ENCODE measurements at regions not wholly inside any gene's neighbourhood (a gene's known extent, or its start where the extent isn't known, plus 50 kb on each side); places are given as distances from the start of the nearest gene placed in this dataset.
"Not testable (repeated sequence)": the region's sequence is repeated elsewhere in the genome, so short reads cannot be mapped to it uniquely, and the experiment has no call there.

GRCh38 chr6:6825193-6825784 is 236.8 kb downstream of the LY86 start:
- Histone ChIP-seq H3K4me3 (ENCODE audit: low read depth in 1 of 2, low read length in 2 of 2) (no peak overlapping the region), H3K4me1 (ENCODE audit: insufficient read depth, low read length) (peaks cover 11% of the 10 kb centered on the region), H3K27ac (ENCODE audit: low read depth, low read length) (no peak overlapping the region), H3K9ac (ENCODE audit: low read length) (no peak overlapping the region), H3K27me3 (ENCODE audit: control insufficient read depth in 1 of 2, insufficient read depth in 2 of 2, low read length in 2 of 2) (no peaks in the 10 kb centered on the region), H3K9me3 (ENCODE audit: low read length) (no peaks in the 10 kb centered on the region), H3K36me3 (ENCODE audit: insufficient read depth, low read length) (no peaks in the 10 kb centered on the region)

- peak overlapping the region; percentile 42 for H3K27ac ChIP-seq (ENCODE audit: low read depth, low read length)
- peaks cover 11% of the 10 kb centered on the region for H3K4me1 ChIP-seq (ENCODE audit: insufficient read depth, low read length)
- H3K9me3 ChIP-seq (ENCODE audit: low read length): no peaks in the 10 kb centered on the region
- H3K4me3 ChIP-seq (ENCODE audit: low read depth in 1 of 2, low read length in 2 of 2): peak overlapping the region in 1 of 2 donors; percentile 27
- no peak overlapping the region for H3K9ac ChIP-seq (ENCODE audit: low read length)
- H3K27me3 ChIP-seq (ENCODE audit: control insufficient read depth in 1 of 2, insufficient read depth in 2 of 2, low read length in 2 of 2): no peaks in the 10 kb centered on the region
- H3K36me3 ChIP-seq (ENCODE audit: insufficient read depth, low read length): no peaks in the 10 kb centered on the region
Measured at GRCh38 chr6:6826095-6826901, 237.8 kb downstream of the LY86 start.

- Histone ChIP-seq H3K9ac (ENCODE audit: low read length) (no peak overlapping the region), H3K4me3 (ENCODE audit: low read depth in 1 of 2, low read length in 2 of 2) (no peak overlapping the region), H3K27me3 (ENCODE audit: control insufficient read depth in 1 of 2, insufficient read depth in 2 of 2, low read length in 2 of 2) (no peaks in the 10 kb centered on the region), H3K4me1 (ENCODE audit: insufficient read depth, low read length) (peaks cover 11% of the 10 kb centered on the region), H3K27ac (ENCODE audit: low read depth, low read length) (no peak overlapping the region), H3K9me3 (ENCODE audit: low read length) (no peaks in the 10 kb centered on the region), H3K36me3 (ENCODE audit: insufficient read depth, low read length) (no peaks in the 10 kb centered on the region)
Measured at GRCh38 chr6:6826961-6827360, 238.4 kb downstream of the LY86 start.

GRCh38 chr6:6829872-6830685 is 241.6 kb downstream of the LY86 start:
- peaks cover 11% of the 10 kb centered on the region for H3K4me1 ChIP-seq (ENCODE audit: insufficient read depth, low read length)
- H3K4me3 ChIP-seq (ENCODE audit: low read depth in 1 of 2, low read length in 2 of 2): no peak overlapping the region
- H3K27ac ChIP-seq (ENCODE audit: low read depth, low read length): no peak overlapping the region
- H3K36me3 ChIP-seq (ENCODE audit: insufficient read depth, low read length): no peaks in the 10 kb centered on the region
- no peak overlapping the region for H3K9ac ChIP-seq (ENCODE audit: low read length)
- no peaks in the 10 kb centered on the region for H3K9me3 ChIP-seq (ENCODE audit: low read length)
- H3K27me3 ChIP-seq (ENCODE audit: control insufficient read depth in 1 of 2, insufficient read depth in 2 of 2, low read length in 2 of 2): no peaks in the 10 kb centered on the region

GRCh38 chr6:6830686-6831063 is 242.2 kb downstream of the LY86 start:
- not testable (repeated sequence) for H3K27ac ChIP-seq (ENCODE audit: low read depth, low read length); H3K36me3 ChIP-seq (ENCODE audit: insufficient read depth, low read length); H3K27me3 ChIP-seq (ENCODE audit: control insufficient read depth in 1 of 2, insufficient read depth in 2 of 2, low read length in 2 of 2); H3K4me3 ChIP-seq (ENCODE audit: low read depth in 1 of 2, low read length in 2 of 2); H3K9ac ChIP-seq (ENCODE audit: low read length); H3K9me3 ChIP-seq (ENCODE audit: low read length); H3K4me1 ChIP-seq (ENCODE audit: insufficient read depth, low read length)

- Histone ChIP-seq H3K4me1 (ENCODE audit: insufficient read depth, low read length) (no peaks in the 10 kb centered on the region), H3K4me3 (ENCODE audit: low read depth in 1 of 2, low read length in 2 of 2) (no peak overlapping the region), H3K27me3 (ENCODE audit: control insufficient read depth in 1 of 2, insufficient read depth in 2 of 2, low read length in 2 of 2) (no peaks in the 10 kb centered on the region), H3K27ac (ENCODE audit: low read depth, low read length) (no peak overlapping the region), H3K9ac (ENCODE audit: low read length) (no peak overlapping the region), H3K9me3 (ENCODE audit: low read length) (no peaks in the 10 kb centered on the region), H3K36me3 (ENCODE audit: insufficient read depth, low read length) (no peaks in the 10 kb centered on the region)
Measured at GRCh38 chr6:6832439-6832838, 243.9 kb downstream of the LY86 start.

- H3K27ac ChIP-seq (ENCODE audit: low read depth, low read length): no peak overlapping the region
Measured at GRCh38 chr6:6834356-6835222, 246.1 kb downstream of the LY86 start.

GRCh38 chr6:6835223-6835503 is 246.6 kb downstream of the LY86 start:
- no peaks in the 10 kb centered on the region for H3K27me3 ChIP-seq (ENCODE audit: control insufficient read depth in 1 of 2, insufficient read depth in 2 of 2, low read length in 2 of 2)
- H3K4me3 ChIP-seq (ENCODE audit: low read depth in 1 of 2, low read length in 2 of 2): no peak overlapping the region
- H3K36me3 ChIP-seq (ENCODE audit: insufficient read depth, low read length): no peaks in the 10 kb centered on the region
- no peak overlapping the region for H3K9ac ChIP-seq (ENCODE audit: low read length)
- H3K27ac ChIP-seq (ENCODE audit: low read depth, low read length): no peak overlapping the region
- no peaks in the 10 kb centered on the region for H3K4me1 ChIP-seq (ENCODE audit: insufficient read depth, low read length)
- no peaks in the 10 kb centered on the region for H3K9me3 ChIP-seq (ENCODE audit: low read length)

More at GRCh38 chr6:6834356-6835222, 246.1 kb downstream of the LY86 start:
- H3K4me1 ChIP-seq (ENCODE audit: insufficient read depth, low read length): no peaks in the 10 kb centered on the region
- no peaks in the 10 kb centered on the region for H3K9me3 ChIP-seq (ENCODE audit: low read length)
- no peaks in the 10 kb centered on the region for H3K36me3 ChIP-seq (ENCODE audit: insufficient read depth, low read length)
- H3K9ac ChIP-seq (ENCODE audit: low read length): no peak overlapping the region
- H3K27me3 ChIP-seq (ENCODE audit: control insufficient read depth in 1 of 2, insufficient read depth in 2 of 2, low read length in 2 of 2): no peaks in the 10 kb centered on the region
- H3K4me3 ChIP-seq (ENCODE audit: low read depth in 1 of 2, low read length in 2 of 2): no peak overlapping the region

GRCh38 chr6:6836609-6837406 is 248.3 kb downstream of the LY86 start:
- no peak overlapping the region for H3K27ac ChIP-seq (ENCODE audit: low read depth, low read length)
- no peak overlapping the region for H3K4me3 ChIP-seq (ENCODE audit: low read depth in 1 of 2, low read length in 2 of 2)
- H3K4me1 ChIP-seq (ENCODE audit: insufficient read depth, low read length): no peaks in the 10 kb centered on the region

GRCh38 chr6:6837541-6838080 is 249.1 kb downstream of the LY86 start:
- Histone ChIP-seq H3K36me3 (ENCODE audit: insufficient read depth, low read length) (no peaks in the 10 kb centered on the region), H3K9me3 (ENCODE audit: low read length) (no peaks in the 10 kb centered on the region), H3K4me1 (ENCODE audit: insufficient read depth, low read length) (no peaks in the 10 kb centered on the region), H3K4me3 (ENCODE audit: low read depth in 1 of 2, low read length in 2 of 2) (no peak overlapping the region), H3K9ac (ENCODE audit: low read length) (no peak overlapping the region), H3K27me3 (ENCODE audit: control insufficient read depth in 1 of 2, insufficient read depth in 2 of 2, low read length in 2 of 2) (no peaks in the 10 kb centered on the region), H3K27ac (ENCODE audit: low read depth, low read length) (no peak overlapping the region)

More at GRCh38 chr6:6836609-6837406, 248.3 kb downstream of the LY86 start:
- H3K9ac ChIP-seq (ENCODE audit: low read length): no peak overlapping the region
- H3K9me3 ChIP-seq (ENCODE audit: low read length): no peaks in the 10 kb centered on the region
- H3K27me3 ChIP-seq (ENCODE audit: control insufficient read depth in 1 of 2, insufficient read depth in 2 of 2, low read length in 2 of 2): no peaks in the 10 kb centered on the region
- no peaks in the 10 kb centered on the region for H3K36me3 ChIP-seq (ENCODE audit: insufficient read depth, low read length)
